ENCODE measurements at regions not wholly inside any gene's neighbourhood (a gene's known extent, or its start where the extent isn't known, plus 50 kb on each side); places are given as distances from the start of the nearest gene placed in this dataset.

GRCh38 chr7:15874774-15875173 is 188.3 kb upstream of the MEOX2 start:
- H3K27ac Mint-ChIP-seq, result no peak overlapping the region
- no peak for DNase-seq
- H3K4me3 Mint-ChIP-seq, result no peak overlapping the region
- H3K9me3 Mint-ChIP-seq, result peaks cover 5 to 9% of the 10 kb centered on the region in 2 donors
- H3K27me3 Mint-ChIP-seq, result no peaks in the 10 kb centered on the region
- no peaks in the 10 kb centered on the region for H3K4me1 Mint-ChIP-seq
- ATAC-seq, result no peak

DNA sequence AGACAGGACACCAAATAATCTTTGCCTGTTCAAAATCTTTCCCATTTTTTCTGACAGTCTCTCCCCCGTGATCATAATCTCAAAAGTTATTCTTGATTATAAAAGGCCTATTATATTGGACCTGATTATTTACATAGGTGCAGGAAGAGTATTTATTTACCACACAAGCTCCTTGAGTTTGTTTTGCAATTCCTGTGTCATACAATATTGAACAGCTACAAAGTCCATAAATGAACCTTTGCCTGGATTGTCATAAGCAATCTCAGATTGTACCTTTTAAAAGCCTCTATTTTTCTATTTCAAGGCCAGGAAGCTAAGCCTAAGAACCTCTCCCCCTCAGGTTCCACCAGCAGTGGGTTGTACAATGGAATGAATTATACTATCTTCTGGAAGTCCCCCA is 183.9 kb upstream of the MEOX2 start:
- ATAC-seq (no peak), DNase-seq (no peak)
- Mint-ChIP-seq H3K27ac (no peak overlapping the region), H3K4me1 (no peaks in the 10 kb centered on the region), H3K27me3 (no peaks in the 10 kb centered on the region), H3K9me3 (peaks cover 0 to 5% of the 10 kb centered on the region in 2 donors), H3K4me3 (no peak overlapping the region)

DNA sequence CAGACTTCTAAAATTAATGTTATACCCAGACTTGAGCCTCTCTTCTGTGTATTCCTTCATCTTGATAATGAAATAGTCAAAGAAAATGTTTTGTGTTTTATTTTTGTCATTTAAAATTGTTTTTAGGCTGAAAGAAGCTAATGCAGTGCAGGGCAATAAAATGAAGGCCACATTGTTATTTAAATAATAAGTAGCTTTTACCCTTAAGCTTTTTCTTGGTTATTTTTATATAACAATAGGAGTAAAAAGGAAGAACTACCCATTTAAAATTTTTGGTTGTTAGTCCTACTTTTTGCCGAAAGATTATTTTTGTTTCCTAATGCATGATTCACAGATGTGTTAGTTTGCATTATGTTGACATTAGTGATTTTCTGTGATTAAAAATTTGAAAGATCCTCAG is 181.0 kb upstream of the MEOX2 start:
- DNase-seq (no peak), ATAC-seq (no peak)
- H3K4me1 Mint-ChIP-seq, result no peaks in the 10 kb centered on the region
- no peak overlapping the region for H3K4me3 Mint-ChIP-seq
- H3K9me3 Mint-ChIP-seq, result peaks cover 5 to 9% of the 10 kb centered on the region in 2 donors
- no peak overlapping the region for H3K27ac Mint-ChIP-seq
- H3K27me3 Mint-ChIP-seq, result no peaks in the 10 kb centered on the region

DNA sequence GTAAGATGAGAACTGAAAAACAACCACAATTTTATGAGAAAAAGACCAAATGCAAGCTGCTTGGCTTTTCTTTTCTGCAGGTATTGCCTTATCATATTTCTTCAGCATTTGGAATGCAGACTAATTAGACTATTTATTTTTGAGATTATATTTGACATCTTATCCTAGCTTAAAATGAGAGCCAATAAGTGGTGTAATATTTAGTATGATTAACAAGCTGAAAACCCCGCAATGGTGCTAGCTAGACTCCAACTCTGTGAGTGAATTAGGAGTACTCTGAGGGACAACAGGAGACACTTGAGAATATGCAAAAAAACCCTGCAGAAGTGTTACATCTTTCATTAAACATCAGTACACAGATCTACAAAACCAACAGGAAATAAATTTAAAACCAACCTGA is 180.3 kb upstream of the MEOX2 start:
- Mint-ChIP-seq H3K4me1 (no peaks in the 10 kb centered on the region), H3K4me3 (no peak overlapping the region), H3K27ac (no peak overlapping the region), H3K27me3 (no peaks in the 10 kb centered on the region), H3K9me3 (peaks cover 5 to 6% of the 10 kb centered on the region in 2 donors)
- ATAC-seq (no peak), DNase-seq (no peak)

GRCh38 chr7:15864626-15864991 is 178.1 kb upstream of the MEOX2 start:
- Mint-ChIP-seq H3K27ac (no peak overlapping the region), H3K27me3 (no peaks in the 10 kb centered on the region), H3K4me1 (no peaks in the 10 kb centered on the region), H3K4me3 (no peak overlapping the region), H3K9me3 (peaks cover 6% of the 10 kb centered on the region in 2 donors)
- ATAC-seq, result no peak
- DNase-seq, result no peak

- DNase-seq (no peak), ATAC-seq (no peak)
- Mint-ChIP-seq H3K9me3 (peaks cover 6 to 11% of the 10 kb centered on the region in 2 donors), H3K27me3 (no peaks in the 10 kb centered on the region), H3K4me1 (no peaks in the 10 kb centered on the region), H3K4me3 (no peak overlapping the region), H3K27ac (no peak overlapping the region)
Observed at GRCh38 chr7:15863951-15864625, 177.6 kb upstream of the MEOX2 start.

- ATAC-seq (no peak), DNase-seq (no peak)
- no peaks in the 10 kb centered on the region for H3K4me1 Mint-ChIP-seq
- H3K9me3 Mint-ChIP-seq, result peaks cover 11 to 13% of the 10 kb centered on the region in 2 donors
- no peak overlapping the region for H3K4me3 Mint-ChIP-seq
- no peaks in the 10 kb centered on the region for H3K27me3 Mint-ChIP-seq
- H3K27ac Mint-ChIP-seq, result no peak overlapping the region
Observed at GRCh38 chr7:15862781-15863165, 176.3 kb upstream of the MEOX2 start.

GRCh38 chr7:15862016-15862780 is 175.7 kb upstream of the MEOX2 start:
- Mint-ChIP-seq H3K27ac (no peak overlapping the region), H3K4me1 (no peaks in the 10 kb centered on the region), H3K4me3 (no peak overlapping the region), H3K27me3 (no peaks in the 10 kb centered on the region), H3K9me3 (peaks cover 13 to 15% of the 10 kb centered on the region in 2 donors)
- ATAC-seq (no peak), DNase-seq (no peak)

DNA sequence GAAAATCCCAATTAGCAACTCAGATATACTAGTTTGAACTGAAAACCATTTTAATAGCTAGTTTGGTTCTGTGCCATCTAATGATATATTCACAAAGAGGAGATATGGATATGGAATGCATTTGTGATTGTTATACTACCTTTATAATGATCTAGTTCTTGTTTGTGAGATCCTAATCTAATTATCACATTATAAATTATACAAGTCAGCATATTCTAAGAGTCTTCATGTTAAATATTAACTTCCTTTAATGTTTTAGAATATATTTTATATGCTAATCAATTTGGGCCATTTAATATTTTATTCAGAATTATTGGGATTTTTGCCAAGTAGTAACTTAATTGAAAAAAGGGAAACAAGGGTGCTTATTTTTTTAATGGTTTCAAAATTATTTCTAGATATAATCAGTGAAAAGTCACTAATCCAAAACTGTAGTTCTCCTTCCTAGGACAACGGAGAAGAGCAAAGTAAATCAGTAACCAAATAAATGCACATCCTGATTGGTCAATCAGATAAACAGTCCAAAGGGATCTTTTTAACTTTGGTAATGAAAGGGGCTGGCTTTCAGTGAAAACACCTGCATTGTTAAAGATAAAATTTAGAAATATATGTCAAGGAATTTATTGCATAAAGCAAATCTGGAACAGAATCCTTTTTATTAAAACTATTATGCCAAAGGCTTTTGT is 173.9 kb upstream of the MEOX2 start:
- H3K27me3 Mint-ChIP-seq, result no peaks in the 10 kb centered on the region
- no peak for ATAC-seq
- H3K4me1 Mint-ChIP-seq, result no peaks in the 10 kb centered on the region
- H3K9me3 Mint-ChIP-seq, result peaks cover 13 to 16% of the 10 kb centered on the region in 2 donors
- no peak overlapping the region for H3K27ac Mint-ChIP-seq
- no peak for DNase-seq
- no peak overlapping the region for H3K4me3 Mint-ChIP-seq

DNA sequence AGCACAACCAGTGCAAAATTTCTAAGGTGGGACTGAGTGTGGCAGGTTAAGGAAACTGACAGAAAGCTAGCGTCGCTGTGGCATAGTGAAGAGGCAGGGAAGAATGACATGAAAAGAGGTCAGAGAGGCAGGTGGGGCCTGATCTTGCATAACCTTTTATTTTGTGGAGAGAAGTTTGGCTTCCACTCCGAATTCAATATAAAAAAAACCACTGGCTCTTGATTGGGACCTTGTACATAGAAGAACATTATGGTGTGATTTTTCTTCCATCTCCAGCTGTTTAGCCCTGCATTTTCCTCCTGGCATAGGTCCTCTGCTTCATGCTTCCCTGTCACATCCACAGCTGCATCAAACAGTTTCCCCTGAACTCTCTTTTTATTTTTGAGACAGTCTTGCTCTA is 170.5 kb upstream of the MEOX2 start:
- H3K4me3 Mint-ChIP-seq, result no peak overlapping the region
- no peaks in the 10 kb centered on the region for H3K4me1 Mint-ChIP-seq
- H3K27me3 Mint-ChIP-seq, result no peaks in the 10 kb centered on the region
- H3K27ac Mint-ChIP-seq, result no peak overlapping the region
- DNase-seq (no peak), ATAC-seq (no peak)
- H3K9me3 Mint-ChIP-seq, result peaks cover 7 to 20% of the 10 kb centered on the region in 2 donors

GRCh38 chr7:15856311-15856710 is 169.8 kb upstream of the MEOX2 start:
- no peak for ATAC-seq

GRCh38 chr7:15855525-15856109 is 169.1 kb upstream of the MEOX2 start:
- Mint-ChIP-seq H3K27me3 (no peaks in the 10 kb centered on the region), H3K27ac (no peak overlapping the region), H3K9me3 (peaks cover 7 to 20% of the 10 kb centered on the region in 2 donors), H3K4me1 (no peaks in the 10 kb centered on the region), H3K4me3 (no peak overlapping the region)
- ATAC-seq (no peak), DNase-seq (no peak)

More at GRCh38 chr7:15856311-15856710, 169.8 kb upstream of the MEOX2 start:
- no peak for DNase-seq
- Mint-ChIP-seq H3K9me3 (peaks cover 7 to 20% of the 10 kb centered on the region in 2 donors), H3K27me3 (no peaks in the 10 kb centered on the region), H3K27ac (no peak overlapping the region), H3K4me3 (no peak overlapping the region), H3K4me1 (no peaks in the 10 kb centered on the region)

GRCh38 chr7:15854841-15855524 is 168.5 kb upstream of the MEOX2 start:
- H3K4me1 Mint-ChIP-seq, result no peaks in the 10 kb centered on the region
- no peak for ATAC-seq
- H3K9me3 Mint-ChIP-seq, result peaks cover 7 to 20% of the 10 kb centered on the region in 2 donors
- DNase-seq, result no peak
- H3K27me3 Mint-ChIP-seq, result no peaks in the 10 kb centered on the region
- no peak overlapping the region for H3K4me3 Mint-ChIP-seq
- H3K27ac Mint-ChIP-seq, result no peak overlapping the region

DNA sequence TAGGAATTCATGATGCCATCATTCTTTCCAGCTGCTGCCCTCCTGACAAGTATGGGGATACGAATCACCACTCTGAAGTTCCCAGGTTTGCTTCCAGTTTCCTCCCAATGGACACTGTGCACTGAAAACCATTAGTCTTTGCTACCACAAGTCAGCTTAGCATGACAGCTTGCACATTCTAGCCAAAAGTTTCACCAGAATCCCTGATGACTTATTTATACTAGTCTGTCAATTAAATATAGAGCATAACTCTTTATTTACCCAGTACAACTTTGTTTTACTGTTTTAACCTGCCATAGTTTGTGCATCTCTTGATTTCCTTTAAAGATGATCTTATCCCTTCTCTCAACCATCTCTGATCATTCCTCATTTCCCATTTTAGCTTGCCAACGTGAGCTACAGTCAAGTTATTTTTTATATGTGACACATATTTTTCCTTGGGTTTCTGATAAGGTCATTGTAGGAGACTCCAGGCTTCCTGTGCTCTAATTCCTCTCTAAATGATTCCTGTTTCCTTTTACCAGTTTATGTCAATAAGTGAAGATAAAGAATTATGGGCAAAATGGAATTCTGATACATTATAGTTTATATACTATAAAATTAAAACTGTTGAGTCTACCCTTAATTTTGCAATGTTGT is 167.5 kb upstream of the MEOX2 start:
- Mint-ChIP-seq H3K27me3 (no peaks in the 10 kb centered on the region), H3K27ac (no peak overlapping the region), H3K4me3 (no peak overlapping the region), H3K4me1 (no peaks in the 10 kb centered on the region), H3K9me3 (peaks cover 7 to 14% of the 10 kb centered on the region in 2 donors)
- no peak for ATAC-seq
- DNase-seq, result no peak

- Mint-ChIP-seq H3K27me3 (no peaks in the 10 kb centered on the region), H3K4me3 (no peak overlapping the region), H3K9me3 (peaks cover 0 to 9% of the 10 kb centered on the region in 2 donors), H3K4me1 (no peaks in the 10 kb centered on the region), H3K27ac (peak overlapping the region in 1 of 2 donors; percentile 75)
- DNase-seq (no peak), ATAC-seq (no peak)
Observed at GRCh38 chr7:15851201-15851600, 164.7 kb upstream of the MEOX2 start.

Data from stimulated activated naive CD8-positive, alpha-beta T cell treated with anti-CD3 and anti-CD28 coated beads, Interleukin-15, amount 100 ng/mL, for 72 hours (primary cell).